Neural crest cell (in vitro differentiated cells): ENCODE measurements at regions not wholly inside any gene's neighbourhood (a gene's known extent, or its start where the extent isn't known, plus 50 kb on each side); places are given as distances from the start of the nearest gene placed in this dataset.

Experiments
- DNase-seq: peaks from one replicate; pipeline ENCODE4 v3.0.0; 2021; ENCODE audit warnings: low read depth, mixed read lengths, low spot score
- H3K27ac Mint-ChIP-seq: one replicate; pipeline ENCODE4 v1.8.0; 2021; ENCODE audit warnings: mild to moderate bottlenecking, mixed read lengths; ENCODE audit not compliant: unreplicated experiment
- H3K27me3 Mint-ChIP-seq: 2 replicates; pipeline ENCODE4 v1.8.0; 2021; ENCODE audit warnings: low read depth, mild to moderate bottlenecking, mixed read lengths
- H3K36me3 Mint-ChIP-seq: 2 replicates; pipeline ENCODE4 v1.8.0; 2021; ENCODE audit warnings: low read depth, mild to moderate bottlenecking, mixed read lengths
- H3K4me1 Mint-ChIP-seq: 2 replicates; pipeline ENCODE4 v1.8.0; 2021; ENCODE audit warnings: mixed read lengths
- H3K4me3 Mint-ChIP-seq: one replicate; pipeline ENCODE4 v1.8.0; 2021; ENCODE audit warnings: mild to moderate bottlenecking, mixed read lengths
- H3K9me3 Mint-ChIP-seq: 2 replicates; pipeline ENCODE4 v1.8.0; 2021; ENCODE audit warnings: mixed read lengths
- CTCF ChIP-seq: fragments of 200-600 bp; sonication (generic); conservative IDR thresholded peaks from 2 replicates; pipeline ENCODE4 v1.5.0; 2021; ENCODE audit warnings: antibody characterized with exemption, mild to moderate bottlenecking

GRCh38 chr2:139769633-139770032 is 989.4 kb upstream of the NXPH2 start:
- no peaks in the 10 kb centered on the region for H3K27me3 Mint-ChIP-seq
- no peak for DNase-seq
- no peak overlapping the region for H3K27ac Mint-ChIP-seq
- H3K9me3 Mint-ChIP-seq: no peaks in the 10 kb centered on the region
- no peak overlapping the region for H3K4me3 Mint-ChIP-seq
- H3K4me1 Mint-ChIP-seq: peaks cover 4% of the 10 kb centered on the region
- no peak for TF ChIP-seq CTCF
- H3K36me3 Mint-ChIP-seq: no peaks in the 10 kb centered on the region

- H3K4me1 Mint-ChIP-seq: peaks cover 4% of the 10 kb centered on the region
- no peak overlapping the region for H3K27ac Mint-ChIP-seq
- no peak overlapping the region for H3K4me3 Mint-ChIP-seq
- no peak for DNase-seq
- H3K36me3 Mint-ChIP-seq: no peaks in the 10 kb centered on the region
- peaks cover 2% of the 10 kb centered on the region for H3K9me3 Mint-ChIP-seq
- H3K27me3 Mint-ChIP-seq: no peaks in the 10 kb centered on the region
- no peak for TF ChIP-seq CTCF
Measured at GRCh38 chr2:139763705-139764104, 983.5 kb upstream of the NXPH2 start.

- Mint-ChIP-seq H3K4me3 (no peak overlapping the region), H3K4me1 (no peaks in the 10 kb centered on the region), H3K27me3 (no peaks in the 10 kb centered on the region), H3K9me3 (peaks cover 18% of the 10 kb centered on the region), H3K36me3 (peaks cover 10% of the 10 kb centered on the region), H3K27ac (no peak overlapping the region)
- TF ChIP-seq CTCF: no peak
- no peak for DNase-seq
Measured at GRCh38 chr2:139759000-139759505, 978.9 kb upstream of the NXPH2 start.

GRCh38 chr2:139746901-139747300 is 966.7 kb upstream of the NXPH2 start:
- H3K27ac Mint-ChIP-seq: no peak overlapping the region
- H3K36me3 Mint-ChIP-seq: no peaks in the 10 kb centered on the region
- H3K27me3 Mint-ChIP-seq: no peaks in the 10 kb centered on the region
- no peak overlapping the region for H3K4me3 Mint-ChIP-seq
- DNase-seq: no peak
- peaks cover 2% of the 10 kb centered on the region for H3K9me3 Mint-ChIP-seq
- no peaks in the 10 kb centered on the region for H3K4me1 Mint-ChIP-seq
- TF ChIP-seq CTCF: no peak

- H3K27me3 Mint-ChIP-seq: no peaks in the 10 kb centered on the region
- H3K9me3 Mint-ChIP-seq: peaks cover 2% of the 10 kb centered on the region
- no peaks in the 10 kb centered on the region for H3K36me3 Mint-ChIP-seq
- TF ChIP-seq CTCF: no peak
- no peaks in the 10 kb centered on the region for H3K4me1 Mint-ChIP-seq
- no peak overlapping the region for H3K4me3 Mint-ChIP-seq
- H3K27ac Mint-ChIP-seq: no peak overlapping the region
- DNase-seq: no peak
Measured at GRCh38 chr2:139744273-139744672, 964.1 kb upstream of the NXPH2 start.
